ENCODE measurements at regions not wholly inside any gene's neighbourhood (a gene's known extent, or its start where the extent isn't known, plus 50 kb on each side); places are given as distances from the start of the nearest gene placed in this dataset.

DNA sequence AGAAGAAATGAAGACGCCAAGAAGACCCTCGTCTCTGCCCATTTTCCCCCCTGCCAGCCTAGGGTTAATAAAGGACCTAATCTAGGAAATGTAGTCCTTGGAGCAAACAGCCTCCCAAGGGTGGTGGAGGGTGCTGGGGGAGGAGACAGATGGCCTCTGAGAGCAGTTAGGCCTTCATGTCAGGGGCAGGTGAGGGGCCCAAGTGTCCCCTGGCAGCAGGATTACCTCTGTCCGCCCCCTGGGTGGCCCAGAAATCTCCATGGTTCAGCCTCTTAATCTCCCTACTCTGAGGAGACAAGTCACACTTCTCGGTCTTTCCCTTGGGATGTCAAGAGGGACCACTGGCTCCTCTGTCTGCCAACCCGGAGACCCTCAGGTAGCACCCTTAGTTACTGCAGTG is 365.4 kb upstream of the TNRC6C start:
- no peak for DNase-seq

GRCh38 chr17:77594416-77595209 is 363.9 kb upstream of the TNRC6C start:
- DNase-seq, result no peak

- no peak for DNase-seq
Measured at GRCh38 chr17:77596491-77597417, 361.7 kb upstream of the TNRC6C start.

- no peak for DNase-seq
Measured at GRCh38 chr17:77597418-77598240, 360.9 kb upstream of the TNRC6C start.

DNA sequence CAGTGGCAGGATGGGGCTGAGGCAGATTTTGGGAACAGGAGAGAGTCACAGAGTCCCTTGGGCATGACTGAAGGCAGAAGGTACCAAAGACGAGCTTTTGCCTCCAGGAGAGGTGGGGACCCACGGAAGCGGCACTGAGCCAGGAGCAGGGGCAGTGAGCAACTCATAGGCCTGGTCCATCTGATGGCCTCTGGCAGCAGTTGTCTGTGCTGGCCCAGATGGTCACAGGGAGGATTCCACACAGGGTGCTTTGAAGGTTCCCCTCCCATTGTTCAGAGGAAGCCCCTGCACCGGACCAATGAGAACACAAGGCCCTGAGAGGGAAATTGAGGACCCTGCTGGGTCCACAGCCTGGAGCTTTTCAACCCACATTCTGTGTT is 360.3 kb upstream of the TNRC6C start:
- DNase-seq, result no peak

DNA sequence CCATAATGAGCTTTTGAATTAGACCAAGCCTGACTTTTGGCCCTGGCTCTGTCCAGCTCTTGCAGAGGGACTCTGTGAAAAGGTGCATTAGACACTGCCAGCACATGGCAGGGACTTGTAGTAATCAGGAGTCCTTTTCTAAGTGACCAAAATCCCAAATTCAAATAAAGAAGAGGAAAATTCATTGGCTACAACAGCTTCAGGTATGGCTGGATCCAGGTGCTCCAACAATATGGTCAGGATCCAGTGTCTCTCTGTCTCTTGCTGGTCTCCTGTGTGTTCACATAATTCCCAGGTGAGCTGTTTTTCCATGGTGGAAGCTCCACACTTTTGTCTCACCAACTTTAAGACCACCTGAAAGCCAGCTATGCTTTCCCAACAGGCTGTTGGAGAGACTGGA is 358.8 kb upstream of the TNRC6C start:
- DNase-seq, result no peak

DNA sequence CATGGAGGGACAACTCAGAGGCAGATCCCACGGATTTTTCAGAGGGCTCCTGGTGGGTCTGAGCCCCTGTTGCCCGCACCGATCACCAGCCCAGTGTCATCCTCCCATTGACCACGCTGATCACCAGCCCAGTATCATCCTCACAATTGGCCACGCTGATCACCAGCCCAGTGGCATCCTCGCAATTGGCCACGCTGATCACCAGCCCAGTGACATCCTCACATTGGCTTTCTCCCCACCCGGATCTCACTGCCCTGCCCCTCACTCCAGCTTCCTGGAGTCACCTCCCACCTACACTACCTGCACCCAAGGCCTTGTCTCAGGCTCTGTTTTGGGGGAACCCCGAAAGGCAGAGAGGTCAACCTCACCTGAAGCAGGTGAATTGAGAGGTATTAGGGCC is 358.2 kb upstream of the TNRC6C start:
- DNase-seq, result no peak

DNA sequence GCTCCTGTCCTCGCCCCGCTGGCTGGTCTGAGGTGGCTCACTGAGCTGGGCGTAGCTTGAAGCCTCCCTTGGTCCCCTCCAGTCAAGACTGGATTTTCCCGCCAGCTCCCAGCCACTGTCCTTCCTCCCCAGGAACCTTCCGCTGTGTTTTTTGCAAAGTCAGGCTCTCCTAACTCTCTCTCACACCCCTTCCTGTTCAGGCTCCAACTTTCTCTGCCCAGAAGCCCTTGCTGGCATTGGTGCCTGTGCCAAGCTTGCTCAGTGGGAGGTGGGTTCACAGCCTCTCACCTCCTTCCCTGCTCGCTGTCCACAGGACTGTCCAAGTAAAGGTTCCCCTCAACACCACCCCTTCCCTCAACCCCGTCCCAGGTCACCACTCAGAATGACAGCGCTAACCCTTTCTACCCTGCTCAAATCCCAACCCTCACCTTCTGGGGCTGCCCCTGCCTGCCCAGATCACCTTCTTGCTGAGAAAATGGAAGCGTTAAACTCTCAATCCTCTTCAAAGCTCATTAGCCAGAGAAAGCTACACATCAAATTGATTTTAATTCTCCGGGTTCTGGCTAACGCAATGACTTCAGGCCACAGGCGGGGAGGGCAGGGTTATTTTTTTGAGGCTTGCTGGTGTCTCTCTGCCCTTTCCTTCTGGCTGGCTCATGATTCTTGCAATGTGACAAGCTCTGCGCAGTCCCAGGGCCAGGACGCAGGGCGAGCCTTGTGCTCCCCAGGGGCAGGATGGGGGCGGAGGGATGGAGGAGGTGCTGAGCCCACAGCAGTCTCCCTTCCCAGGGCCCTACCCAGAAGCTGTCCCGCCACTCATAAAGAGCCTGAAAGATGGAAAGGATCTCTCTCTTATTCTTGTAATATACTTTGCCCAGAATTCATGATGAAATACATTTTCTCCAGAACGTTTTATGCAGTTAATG is 357.2 kb upstream of the TNRC6C start:
- no peak for DNase-seq

DNA sequence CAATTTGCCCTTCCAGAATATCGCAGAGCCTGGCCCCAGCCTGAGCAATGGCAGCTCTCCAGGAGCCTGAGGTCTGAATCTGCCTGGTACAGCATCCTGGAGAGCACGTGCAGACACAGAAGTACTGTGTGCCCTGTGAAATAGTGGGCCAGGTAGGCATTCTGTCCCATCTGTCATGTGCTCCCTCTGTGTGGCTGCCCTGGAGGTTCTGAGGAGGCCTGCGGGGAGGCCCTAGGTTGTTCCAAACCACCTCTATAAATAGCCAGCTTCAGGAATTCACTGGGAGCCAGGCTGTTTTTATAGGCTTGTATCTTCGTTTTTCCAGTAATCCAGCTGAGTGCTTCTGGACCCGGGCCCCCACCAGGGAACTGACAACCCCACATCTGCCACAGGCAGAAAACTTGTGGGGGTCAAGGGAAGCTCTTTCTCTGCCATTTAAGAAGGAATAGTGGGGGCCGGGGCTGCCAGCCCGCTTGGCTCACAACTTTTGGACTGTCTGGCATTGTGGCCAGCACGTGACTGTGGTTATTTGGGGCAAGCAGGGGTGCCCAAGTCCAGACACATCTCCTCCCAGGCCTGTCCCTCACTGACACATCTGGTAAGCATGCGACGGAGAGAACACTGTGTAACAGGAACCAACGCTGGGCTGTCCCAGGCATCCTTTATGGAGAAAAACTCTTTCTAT is 356.3 kb upstream of the TNRC6C start:
- DNase-seq, result no peak

DNA sequence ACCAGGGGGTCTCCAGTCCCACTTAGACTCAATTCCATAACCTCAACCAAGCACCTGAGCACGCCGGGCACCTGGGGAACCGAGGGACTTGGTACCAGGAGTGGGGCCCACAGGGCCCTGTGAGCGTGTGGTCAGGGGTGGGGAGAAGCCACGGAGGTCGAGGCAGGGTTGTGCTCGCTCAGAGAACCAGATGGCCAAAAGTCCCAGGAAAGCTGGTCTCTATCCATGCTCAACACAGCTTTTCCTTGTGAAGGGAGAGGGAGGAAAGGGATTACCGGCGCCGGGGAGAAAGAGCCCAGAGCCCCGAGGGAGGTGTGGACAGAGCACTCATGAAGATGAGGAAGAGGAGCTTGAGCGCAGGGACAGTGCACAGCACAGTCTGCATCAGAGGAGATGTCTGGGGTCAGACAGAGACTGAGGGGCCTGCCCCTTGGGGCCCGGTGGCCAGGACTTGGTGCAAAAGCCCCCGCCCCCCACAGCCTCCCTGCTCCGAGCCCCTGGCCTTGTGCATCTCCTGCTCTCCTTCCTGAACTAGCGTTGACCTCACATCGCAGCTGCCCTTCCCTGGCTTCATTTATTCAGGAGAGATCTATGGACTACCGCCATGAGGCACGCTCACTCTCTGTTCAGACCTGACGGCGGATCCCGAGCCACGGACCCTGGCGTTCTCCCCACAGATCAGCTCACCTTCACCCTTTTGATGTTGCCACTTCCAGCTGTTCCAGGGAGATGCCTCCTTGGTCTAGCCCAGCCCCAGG is 355.4 kb upstream of the TNRC6C start:
- no peak for DNase-seq

GRCh38 chr17:77604301-77604972 is 354.1 kb upstream of the TNRC6C start:
- DNase-seq, result no peak

- DNase-seq, result no peak
Measured at GRCh38 chr17:77604973-77605313, 353.6 kb upstream of the TNRC6C start.

DNA sequence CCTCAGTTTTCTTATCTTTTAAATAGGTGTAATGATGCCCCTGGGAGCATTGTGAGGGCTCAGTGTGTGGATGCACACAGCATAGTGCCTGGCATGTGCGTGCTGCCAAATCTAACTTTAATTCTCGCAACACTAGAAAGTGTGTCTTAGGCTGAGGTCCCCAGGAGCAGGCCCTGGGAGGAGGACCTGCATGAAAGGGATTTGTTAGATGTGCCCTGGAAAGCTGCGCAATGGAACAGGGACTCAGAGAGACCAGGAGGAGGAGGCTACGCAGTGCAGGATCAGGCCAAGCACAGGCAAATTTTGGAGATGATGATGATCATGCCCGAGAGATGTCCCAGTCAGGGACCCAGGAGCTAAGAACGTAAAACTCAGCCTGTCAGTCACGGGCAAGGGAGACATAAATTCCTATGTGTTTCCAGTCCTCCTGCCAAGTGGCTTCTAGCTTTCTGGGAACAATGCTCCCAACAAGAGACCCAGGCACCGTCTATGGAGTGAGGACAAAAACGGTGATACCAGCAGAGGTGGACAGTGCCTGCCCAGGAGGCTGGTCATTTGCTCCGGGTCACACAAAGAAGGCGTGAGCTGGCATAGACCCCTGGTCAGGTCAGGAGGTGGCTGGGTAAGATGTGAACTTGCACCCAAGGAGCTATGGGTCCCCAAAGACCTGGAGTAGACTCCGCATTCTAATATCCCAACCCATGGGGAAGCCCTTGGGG is 352.2 kb upstream of the TNRC6C start:
- no peak for DNase-seq

DNA sequence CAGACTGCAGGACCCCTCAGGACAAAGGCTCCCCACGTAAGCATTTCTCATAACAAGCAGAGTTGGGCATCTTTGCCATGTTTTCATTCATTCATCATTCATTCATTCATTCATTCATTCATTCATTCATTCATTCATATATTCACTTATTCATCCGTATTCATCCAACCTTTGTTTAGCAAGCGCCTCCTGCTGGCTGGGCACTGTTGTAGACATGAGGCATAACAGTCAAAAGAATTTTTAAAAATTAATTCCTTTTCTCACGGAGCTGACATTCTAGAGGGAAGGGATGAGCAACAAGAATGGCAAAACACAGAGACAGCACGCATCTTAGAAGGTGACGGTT is 351.7 kb upstream of the TNRC6C start:
- DNase-seq, result no peak

GRCh38 chr17:77607606-77608005 is 350.9 kb upstream of the TNRC6C start:
- no peak for DNase-seq

- no peak for DNase-seq
Measured at GRCh38 chr17:77608431-77608830, 350.1 kb upstream of the TNRC6C start.

- DNase-seq, result peak; percentile 20
Measured at GRCh38 chr17:77609553-77610517, 348.7 kb upstream of the TNRC6C start.

GRCh38 chr17:77610518-77610893 is 348.0 kb upstream of the TNRC6C start:
- DNase-seq, result no peak
